IMR-90 (cell line): ENCODE measurements at regions not wholly inside any gene's neighbourhood (a gene's known extent, or its start where the extent isn't known, plus 50 kb on each side); places are given as distances from the start of the nearest gene placed in this dataset.

Experiments used
- ATAC-seq: fragments of 200-7000 bp; cut with Tn5 transposase; 2 replicates; pipeline ENCODE4 v1.9.1; 2020; ENCODE audit warnings: low read depth, mild to moderate bottlenecking, moderate library complexity
- BruUV-seq: library from RNA; stranded (reverse); fragments of 400-500 nt; replicated peaks from 2 replicates; lab custom pipeline; 2021; lab: Mats Ljungman, UMichigan
- CTCF ChIA-PET: fragments of 300-600 bp; formaldehyde crosslinking; extraction: SDS; loops from one replicate; lab custom pipeline; 2021; ENCODE audit warnings: antibody characterized with exemption; lab: Yijun Ruan, JAX
- POLR2A ChIA-PET: fragments of 300-600 bp; sonication (Branson Sonifier 250); formaldehyde crosslinking; loops from one replicate; lab custom pipeline; 2022; ENCODE audit warnings: antibody characterized with exemption; ENCODE audit not compliant: unreplicated experiment; lab: Charles Lee
- DNase-seq: peaks from one replicate; pipeline ENCODE4 v3.0.0; 2013
- H2AFZ ChIP-seq: replicated peaks from 2 replicates; pipeline ENCODE3; 2013; ENCODE audit warnings: low read length, mild to moderate bottlenecking; ENCODE audit not compliant: poor library complexity
- H2AK5ac ChIP-seq: 2 replicates; pipeline ENCODE4 v1.6.1; 2013; ENCODE audit warnings: low read depth, low read length, inconsistent platforms
- H2AK9ac ChIP-seq: replicated peaks from 2 replicates; pipeline ENCODE3; 2013; ENCODE audit warnings: mild to moderate bottlenecking, low read depth, low read length, moderate library complexity; ENCODE audit not compliant: poor library complexity
- H2BK120ac ChIP-seq: 2 replicates; pipeline ENCODE4 v1.6.1; 2013; ENCODE audit warnings: low read depth, low read length, inconsistent platforms
- H2BK15ac ChIP-seq: 3 replicates; pipeline ENCODE4 v1.6.1; 2013; ENCODE audit warnings: low read depth, low read length, inconsistent platforms
- H2BK20ac ChIP-seq: 2 replicates; pipeline ENCODE4 v1.6.1; 2013; ENCODE audit warnings: low read depth, mild to moderate bottlenecking, inconsistent platforms, low read length, moderate library complexity
- H2BK5ac ChIP-seq: 2 replicates; pipeline ENCODE4 v1.6.1; 2013; ENCODE audit warnings: mild to moderate bottlenecking, low read depth, low read length, inconsistent platforms; ENCODE audit not compliant: poor library complexity, severe bottlenecking
- H3K14ac ChIP-seq: replicated peaks from 2 replicates; pipeline ENCODE4 v1.6.1; 2013; ENCODE audit warnings: low read depth, low read length, inconsistent platforms
- H3K18ac ChIP-seq: 2 replicates; pipeline ENCODE4 v1.6.1; 2013; ENCODE audit warnings: low read depth, low read length, control low read depth
- H3K23ac ChIP-seq: 2 replicates; pipeline ENCODE4 v1.6.1; 2013; ENCODE audit warnings: low read depth, low read length, inconsistent platforms
- H3K27ac ChIP-seq: 2 replicates; pipeline ENCODE4 v1.5.1; 2013; ENCODE audit warnings: mild to moderate bottlenecking, control low read depth, low read length; ENCODE audit not compliant: insufficient read depth
- H3K27me3 ChIP-seq: 2 replicates; pipeline ENCODE4 v1.6.1; 2013; ENCODE audit warnings: low read length; ENCODE audit not compliant: control insufficient read depth, insufficient read depth
- H3K36me3 ChIP-seq: 2 replicates; pipeline ENCODE4 v1.6.1; 2013; ENCODE audit warnings: low read length, mixed read lengths; ENCODE audit not compliant: control insufficient read depth, insufficient read depth
- H3K4ac ChIP-seq: 2 replicates; pipeline ENCODE4 v1.6.1; 2013; ENCODE audit warnings: low read depth, low read length, inconsistent platforms
- H3K4me1 ChIP-seq: 2 replicates; pipeline ENCODE4 v1.6.1; 2013; ENCODE audit warnings: low read length, mixed read lengths; ENCODE audit not compliant: control insufficient read depth, insufficient read depth
- H3K4me2 ChIP-seq: 2 replicates; pipeline ENCODE4 v1.6.1; 2013; ENCODE audit warnings: low read depth, mild to moderate bottlenecking, control low read depth, low read length, moderate library complexity
- H3K4me3 ChIP-seq: 2 replicates; pipeline ENCODE4 v1.5.1; 2013; ENCODE audit warnings: low read depth, mild to moderate bottlenecking, control low read depth, low read length, moderate library complexity; ENCODE audit not compliant: insufficient read depth
- H3K56ac ChIP-seq: 2 replicates; pipeline ENCODE4 v1.6.1; 2013; ENCODE audit warnings: low read length, inconsistent platforms; ENCODE audit not compliant: insufficient read depth; ENCODE audit errors: extremely low read depth
- H3K79me1 ChIP-seq, 2 experiments: 2 replicates each; pipeline ENCODE4 v1.6.1; 2013; ENCODE audit warnings: low read length in 2 of 2, inconsistent platforms in 1 of 2, low read depth in 1 of 2
- H3K9ac ChIP-seq: 2 replicates; pipeline ENCODE4 v1.6.1; 2013; ENCODE audit warnings: low read depth, low read length, control low read depth
- H3K9me1 ChIP-seq: 2 replicates; pipeline ENCODE4 v1.6.1; 2013; ENCODE audit warnings: low read length, inconsistent platforms; ENCODE audit not compliant: insufficient read depth
- H3K9me3 ChIP-seq: 2 replicates; pipeline ENCODE4 v1.6.1; 2013; ENCODE audit warnings: low read length; ENCODE audit not compliant: control insufficient read depth, insufficient read depth
- H4K20me1 ChIP-seq: 2 replicates; pipeline ENCODE4 v1.6.1; 2013; ENCODE audit warnings: low read length, inconsistent platforms; ENCODE audit not compliant: insufficient read depth
- H4K5ac ChIP-seq: 2 replicates; pipeline ENCODE4 v1.6.1; 2013; ENCODE audit warnings: mild to moderate bottlenecking, low read depth, low read length, control low read depth
- H4K8ac ChIP-seq, 2 experiments: 2 replicates each; pipeline ENCODE4 v1.6.1; 2013; ENCODE audit warnings: low read depth in 2 of 2, low read length in 2 of 2, control low read depth in 1 of 2, inconsistent platforms in 1 of 2
- H4K91ac ChIP-seq: 2 replicates; pipeline ENCODE4 v1.6.1; 2013; ENCODE audit warnings: low read depth, low read length, inconsistent platforms; ENCODE audit not compliant: insufficient read depth
- BHLHE40 ChIP-seq: fragments of 150-350 bp; IDR thresholded peaks from 2 replicates; pipeline ENCODE4 v1.6.1; 2016; ENCODE audit warnings: mild to moderate bottlenecking, low read depth, low read length
- CEBPB ChIP-seq: IDR thresholded peaks from 2 replicates; pipeline ENCODE4 v1.6.1; 2012; ENCODE audit warnings: low read depth, low read length, improper control_type of control experiment
- CHD1 ChIP-seq: IDR thresholded peaks from 2 replicates; pipeline ENCODE4 v1.6.1; 2012; ENCODE audit warnings: low read depth, low read length, improper control_type of control experiment
- FOS ChIP-seq: fragments of 150-350 bp; IDR thresholded peaks from 2 replicates; pipeline ENCODE4 v1.6.1; 2016; ENCODE audit warnings: low read depth, low read length
- MAFK ChIP-seq: IDR thresholded peaks from 2 replicates; pipeline ENCODE4 v1.6.1; 2012; ENCODE audit warnings: low read depth, low read length, improper control_type of control experiment
- MAZ ChIP-seq: IDR thresholded peaks from 2 replicates; pipeline ENCODE4 v1.6.1; 2012; ENCODE audit warnings: low read depth, mild to moderate bottlenecking, low read length, improper control_type of control experiment, moderate library complexity, borderline replicate concordance
- MXI1 ChIP-seq: IDR thresholded peaks from 2 replicates; pipeline ENCODE4 v1.6.1; 2012; ENCODE audit warnings: low read depth, mild to moderate bottlenecking, low read length, moderate library complexity, borderline replicate concordance
- NFE2L2 ChIP-seq: fragments of 150-350 bp; IDR thresholded peaks from 2 replicates; pipeline ENCODE4 v1.6.1; 2016; ENCODE audit warnings: low read depth, mild to moderate bottlenecking, low read length
- POLR2A ChIP-seq: IDR thresholded peaks from 2 replicates; pipeline ENCODE4 v1.6.1; 2012; ENCODE audit warnings: mild to moderate bottlenecking, low read depth, low read length
- RAD21 ChIP-seq: IDR thresholded peaks from 2 replicates; pipeline ENCODE4 v1.6.1; 2012; ENCODE audit warnings: low read length, improper control_type of control experiment
- RCOR1 ChIP-seq: IDR thresholded peaks from 2 replicates; pipeline ENCODE4 v1.6.1; 2012; ENCODE audit warnings: mild to moderate bottlenecking, low read length, improper control_type of control experiment; ENCODE audit not compliant: insufficient replicate concordance
- RFX5 ChIP-seq: IDR thresholded peaks from 2 replicates; pipeline ENCODE4 v1.8.0; 2012; ENCODE audit warnings: low read depth, mild to moderate bottlenecking, low read length, moderate library complexity
- SMC3 ChIP-seq: fragments of 150-350 bp; IDR thresholded peaks from 2 replicates; pipeline ENCODE4 v1.6.1; 2016; ENCODE audit warnings: low read depth, mild to moderate bottlenecking, antibody characterized with exemption, low read length, moderate library complexity
- WGBS, 2 experiments: methylation state at CpG; one replicate each; pipeline versions ENCODE4 v1.1.5 to v1.1.7; 2013; ENCODE audit warnings: missing lambda C conversion rate in 2 of 2; ENCODE audit not compliant: insufficient read length in 1 of 2; ENCODE audit errors: extremely low coverage in 2 of 2; 5-methylcytosine and 5-hydroxymethylcytosine counted together
- dilution Hi-C: fragments of 300-500 bp; cut with HindIII; formaldehyde crosslinking; loops from one replicate; pipeline ENCODE4 v1.14.3; 2018; ENCODE audit warnings: low sequenced_read_pairs; ENCODE audit not compliant: unreplicated experiment
- in situ Hi-C: fragments of 300-500 bp; cut with MboI; formaldehyde crosslinking; loops from 3 replicates; pipeline ENCODE4 v1.14.3; 2019; ENCODE audit warnings: low sequenced_read_pairs, inconsistent platforms, mixed read lengths
- intact Hi-C: fragments of 100-400 bp; cut with micrococcal nuclease; formaldehyde crosslinking; loops from 2 replicates; pipeline ENCODE4 v1.10.0; 2022
- TF ChIP-seq, protein P1 (sequence below): fragments of 150-350 bp; IDR thresholded peaks from 2 replicates; pipeline ENCODE4 v1.6.1; 2016; ENCODE audit warnings: low read depth, mild to moderate bottlenecking, low read length, moderate library complexity, borderline replicate concordance
- TF ChIP-seq, protein P2 (sequence below): conservative IDR thresholded peaks from 2 replicates; pipeline ENCODE4 v1.5.1; 2012; ENCODE audit warnings: mild to moderate bottlenecking, low read depth, low read length, improper control_type of control experiment
- TF ChIP-seq, protein P3 (sequence below): fragments of 150-350 bp; IDR thresholded peaks from 2 replicates; pipeline ENCODE4 v1.6.1; 2017; ENCODE audit warnings: mild to moderate bottlenecking, antibody characterized with exemption, low read length, low read depth

DNA sequence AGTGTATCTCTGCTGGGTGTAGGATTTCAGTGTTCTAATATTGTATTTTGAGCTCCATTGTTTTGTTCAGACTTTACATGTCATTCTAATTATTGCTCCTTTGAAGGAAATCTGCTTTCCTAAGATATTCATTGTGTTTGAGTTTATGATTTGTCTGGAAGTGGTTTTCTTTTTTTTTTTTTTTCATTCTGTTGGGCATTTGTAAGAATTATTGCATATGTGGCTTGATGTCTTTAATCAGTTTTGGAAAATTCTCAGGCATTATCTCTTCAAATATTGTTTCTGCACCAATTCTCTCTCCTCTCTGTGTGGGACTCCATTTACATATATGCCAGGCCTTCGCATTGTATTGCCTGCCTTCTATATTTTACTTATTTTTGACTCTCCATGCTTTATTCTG lies 65.8 kb upstream of the RNU6-1 start:
- Histone ChIP-seq H3K9me3 (peaks cover 7% of the 10 kb centered on the region), H4K20me1 (no peaks in the 10 kb centered on the region), H3K18ac (no peak overlapping the region), H3K9me1 (no peaks in the 10 kb centered on the region), H2AFZ (no peak overlapping the region), H3K4me1 (no peaks in the 10 kb centered on the region), H3K23ac (no peak overlapping the region), H3K79me1 (no peaks in the 10 kb centered on the region), H4K5ac (no peak overlapping the region), H3K4me3 (no peak overlapping the region), H3K27me3 (peaks cover 8% of the 10 kb centered on the region), H2BK15ac (no peak overlapping the region), H2BK120ac (no peak overlapping the region), H3K4ac (no peak overlapping the region), H3K56ac (no peak overlapping the region), H2BK20ac (no peak overlapping the region), H4K8ac (no peak overlapping the region), H2BK5ac (no peak overlapping the region), H4K91ac (no peak overlapping the region), H3K36me3 (no peaks in the 10 kb centered on the region), H3K27ac (no peak overlapping the region), H3K9ac (no peak overlapping the region), H2AK5ac (no peak overlapping the region), H2AK9ac (no peak overlapping the region), H3K4me2 (no peak overlapping the region), H3K14ac (no peak overlapping the region)
- intact Hi-C loops (loop anchor here (2.0 kb wide), 1 partner anchor 249 kb away; no protein-coding TSS in a partner anchor), in situ Hi-C loops (no loop called here), dilution Hi-C loops (no loop called here)
- no peak for ATAC-seq
- POLR2A ChIA-PET: no interaction called here
- no peak for TF ChIP-seq MAFK
- TF ChIP-seq, protein P1, sequence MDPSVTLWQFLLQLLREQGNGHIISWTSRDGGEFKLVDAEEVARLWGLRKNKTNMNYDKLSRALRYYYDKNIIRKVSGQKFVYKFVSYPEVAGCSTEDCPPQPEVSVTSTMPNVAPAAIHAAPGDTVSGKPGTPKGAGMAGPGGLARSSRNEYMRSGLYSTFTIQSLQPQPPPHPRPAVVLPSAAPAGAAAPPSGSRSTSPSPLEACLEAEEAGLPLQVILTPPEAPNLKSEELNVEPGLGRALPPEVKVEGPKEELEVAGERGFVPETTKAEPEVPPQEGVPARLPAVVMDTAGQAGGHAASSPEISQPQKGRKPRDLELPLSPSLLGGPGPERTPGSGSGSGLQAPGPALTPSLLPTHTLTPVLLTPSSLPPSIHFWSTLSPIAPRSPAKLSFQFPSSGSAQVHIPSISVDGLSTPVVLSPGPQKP: no peak
- no peak for TF ChIP-seq RAD21
- TF ChIP-seq, protein P2, sequence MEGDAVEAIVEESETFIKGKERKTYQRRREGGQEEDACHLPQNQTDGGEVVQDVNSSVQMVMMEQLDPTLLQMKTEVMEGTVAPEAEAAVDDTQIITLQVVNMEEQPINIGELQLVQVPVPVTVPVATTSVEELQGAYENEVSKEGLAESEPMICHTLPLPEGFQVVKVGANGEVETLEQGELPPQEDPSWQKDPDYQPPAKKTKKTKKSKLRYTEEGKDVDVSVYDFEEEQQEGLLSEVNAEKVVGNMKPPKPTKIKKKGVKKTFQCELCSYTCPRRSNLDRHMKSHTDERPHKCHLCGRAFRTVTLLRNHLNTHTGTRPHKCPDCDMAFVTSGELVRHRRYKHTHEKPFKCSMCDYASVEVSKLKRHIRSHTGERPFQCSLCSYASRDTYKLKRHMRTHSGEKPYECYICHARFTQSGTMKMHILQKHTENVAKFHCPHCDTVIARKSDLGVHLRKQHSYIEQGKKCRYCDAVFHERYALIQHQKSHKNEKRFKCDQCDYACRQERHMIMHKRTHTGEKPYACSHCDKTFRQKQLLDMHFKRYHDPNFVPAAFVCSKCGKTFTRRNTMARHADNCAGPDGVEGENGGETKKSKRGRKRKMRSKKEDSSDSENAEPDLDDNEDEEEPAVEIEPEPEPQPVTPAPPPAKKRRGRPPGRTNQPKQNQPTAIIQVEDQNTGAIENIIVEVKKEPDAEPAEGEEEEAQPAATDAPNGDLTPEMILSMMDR: no peak
- no peak for TF ChIP-seq CHD1
- TF ChIP-seq POLR2A: no peak
- TF ChIP-seq SMC3: no peak
- no peak for TF ChIP-seq MXI1
- no peak for TF ChIP-seq RFX5
- no peak for TF ChIP-seq RCOR1
- no peak for TF ChIP-seq CEBPB
- TF ChIP-seq, protein P3, sequence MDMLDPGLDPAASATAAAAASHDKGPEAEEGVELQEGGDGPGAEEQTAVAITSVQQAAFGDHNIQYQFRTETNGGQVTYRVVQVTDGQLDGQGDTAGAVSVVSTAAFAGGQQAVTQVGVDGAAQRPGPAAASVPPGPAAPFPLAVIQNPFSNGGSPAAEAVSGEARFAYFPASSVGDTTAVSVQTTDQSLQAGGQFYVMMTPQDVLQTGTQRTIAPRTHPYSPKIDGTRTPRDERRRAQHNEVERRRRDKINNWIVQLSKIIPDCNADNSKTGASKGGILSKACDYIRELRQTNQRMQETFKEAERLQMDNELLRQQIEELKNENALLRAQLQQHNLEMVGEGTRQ: no peak
- TF ChIP-seq MAZ: no peak
- TF ChIP-seq NFE2L2: no peak
- no peak for TF ChIP-seq BHLHE40
- TF ChIP-seq FOS: no peak
- WGBS, 2 experiments: no CpG with 5 or more reads among the region's 1 CpG
- no TSS peak for BruUV-seq
- no peak for DNase-seq
- CTCF ChIA-PET: no interaction called here
